ENCODE measurements at regions not wholly inside any gene's neighbourhood (a gene's known extent, or its start where the extent isn't known, plus 50 kb on each side); places are given as distances from the start of the nearest gene placed in this dataset.

DNA sequence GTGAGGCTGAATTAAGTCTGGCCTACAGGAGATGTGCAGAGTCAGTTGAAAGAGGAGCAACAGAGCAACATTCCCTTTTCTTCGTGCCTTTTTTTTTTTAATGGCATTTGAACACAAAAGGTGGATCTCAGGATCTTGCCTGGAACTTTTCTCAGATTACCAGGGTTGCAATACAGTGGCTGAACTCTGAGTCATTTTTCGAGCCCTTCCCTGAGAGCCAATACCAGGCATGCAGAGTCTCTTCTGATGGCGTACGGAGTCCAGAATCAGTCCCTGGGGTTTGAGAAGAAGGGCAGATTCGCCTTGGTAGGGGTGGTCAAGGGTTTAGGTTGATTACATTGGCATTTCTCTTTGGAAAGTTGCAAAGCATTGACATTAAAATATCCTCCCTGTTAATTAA is 271.5 kb downstream of the GAS1 start:
- TF ChIP-seq, protein P1, sequence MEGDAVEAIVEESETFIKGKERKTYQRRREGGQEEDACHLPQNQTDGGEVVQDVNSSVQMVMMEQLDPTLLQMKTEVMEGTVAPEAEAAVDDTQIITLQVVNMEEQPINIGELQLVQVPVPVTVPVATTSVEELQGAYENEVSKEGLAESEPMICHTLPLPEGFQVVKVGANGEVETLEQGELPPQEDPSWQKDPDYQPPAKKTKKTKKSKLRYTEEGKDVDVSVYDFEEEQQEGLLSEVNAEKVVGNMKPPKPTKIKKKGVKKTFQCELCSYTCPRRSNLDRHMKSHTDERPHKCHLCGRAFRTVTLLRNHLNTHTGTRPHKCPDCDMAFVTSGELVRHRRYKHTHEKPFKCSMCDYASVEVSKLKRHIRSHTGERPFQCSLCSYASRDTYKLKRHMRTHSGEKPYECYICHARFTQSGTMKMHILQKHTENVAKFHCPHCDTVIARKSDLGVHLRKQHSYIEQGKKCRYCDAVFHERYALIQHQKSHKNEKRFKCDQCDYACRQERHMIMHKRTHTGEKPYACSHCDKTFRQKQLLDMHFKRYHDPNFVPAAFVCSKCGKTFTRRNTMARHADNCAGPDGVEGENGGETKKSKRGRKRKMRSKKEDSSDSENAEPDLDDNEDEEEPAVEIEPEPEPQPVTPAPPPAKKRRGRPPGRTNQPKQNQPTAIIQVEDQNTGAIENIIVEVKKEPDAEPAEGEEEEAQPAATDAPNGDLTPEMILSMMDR (IDR thresholded peaks at IDR 0.05; ENCODE audit: borderline replicate concordance): no peak
- H3K4me3 ChIP-seq: no peak overlapping the region
- DNase-seq: no peak
- no peaks in the 10 kb centered on the region for H3K27me3 ChIP-seq (ENCODE audit: low read depth)
- intact Hi-C loops (cut with micrococcal nuclease): no loop called here
- no peak overlapping the region for H3K27ac ChIP-seq (replicated peaks)
- H3K4me1 ChIP-seq: peaks cover 5% of the 10 kb centered on the region
- peaks cover 9% of the 10 kb centered on the region for H3K9me3 ChIP-seq (replicated peaks)
- no peaks in the 10 kb centered on the region for H3K36me3 ChIP-seq

DNA sequence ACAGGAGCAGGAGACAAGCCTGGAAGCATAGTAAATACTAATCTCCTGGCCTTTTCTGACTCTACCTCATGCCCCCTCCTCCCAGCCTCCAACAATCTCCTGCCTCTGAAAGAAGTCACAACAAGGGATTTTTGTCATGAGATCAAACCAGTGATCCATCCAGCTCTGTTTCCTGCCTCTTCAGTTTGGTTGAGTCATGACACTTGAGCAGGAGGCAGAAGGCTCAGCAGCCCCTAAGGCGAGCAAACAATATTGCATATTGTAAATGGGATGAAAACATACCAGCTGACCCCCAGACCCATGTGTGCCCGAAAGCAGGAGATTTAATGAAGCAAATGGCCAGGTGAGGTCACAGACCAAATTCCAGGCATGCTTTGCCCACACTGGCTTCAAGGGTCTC is 272.8 kb downstream of the GAS1 start:
- TF ChIP-seq, protein P1 (IDR thresholded peaks at IDR 0.05; ENCODE audit: borderline replicate concordance): no peak
- Histone ChIP-seq H3K4me1 (peaks cover 5% of the 10 kb centered on the region), H3K27ac (replicated peaks) (no peak overlapping the region), H3K27me3 (ENCODE audit: low read depth) (no peaks in the 10 kb centered on the region), H3K4me3 (no peak overlapping the region), H3K9me3 (replicated peaks) (peaks cover 20% of the 10 kb centered on the region), H3K36me3 (no peaks in the 10 kb centered on the region)
- intact Hi-C loops (cut with micrococcal nuclease): no loop called here
- no peak for DNase-seq

DNA sequence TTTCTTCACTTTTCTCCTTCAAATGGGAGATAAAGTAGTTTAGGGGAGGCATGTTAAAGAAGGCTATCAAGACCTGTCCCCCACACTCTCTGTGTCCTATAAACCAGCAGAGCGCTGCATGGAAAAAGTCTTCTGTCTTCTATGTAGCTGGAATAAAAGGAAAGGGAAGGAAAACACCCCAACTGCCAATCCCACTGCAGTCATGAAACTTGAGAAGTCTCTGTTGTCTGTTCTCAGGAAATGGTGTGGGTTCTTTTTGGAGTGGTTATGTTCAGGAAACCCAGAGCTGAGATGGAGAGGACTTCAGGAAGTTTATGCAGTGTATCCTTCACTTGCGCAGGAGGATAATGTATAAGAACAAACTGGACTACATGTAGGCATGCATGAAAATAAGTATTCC is 274.3 kb downstream of the GAS1 start:
- Histone ChIP-seq H3K27me3 (ENCODE audit: low read depth) (no peaks in the 10 kb centered on the region), H3K4me1 (peaks cover 5% of the 10 kb centered on the region), H3K36me3 (no peaks in the 10 kb centered on the region), H3K4me3 (no peak overlapping the region), H3K27ac (replicated peaks) (no peak overlapping the region), H3K9me3 (replicated peaks) (peaks cover 20% of the 10 kb centered on the region)
- DNase-seq: no peak
- TF ChIP-seq, protein P1 (IDR thresholded peaks at IDR 0.05; ENCODE audit: borderline replicate concordance): no peak
- intact Hi-C loops (cut with micrococcal nuclease): no loop called here

DNA sequence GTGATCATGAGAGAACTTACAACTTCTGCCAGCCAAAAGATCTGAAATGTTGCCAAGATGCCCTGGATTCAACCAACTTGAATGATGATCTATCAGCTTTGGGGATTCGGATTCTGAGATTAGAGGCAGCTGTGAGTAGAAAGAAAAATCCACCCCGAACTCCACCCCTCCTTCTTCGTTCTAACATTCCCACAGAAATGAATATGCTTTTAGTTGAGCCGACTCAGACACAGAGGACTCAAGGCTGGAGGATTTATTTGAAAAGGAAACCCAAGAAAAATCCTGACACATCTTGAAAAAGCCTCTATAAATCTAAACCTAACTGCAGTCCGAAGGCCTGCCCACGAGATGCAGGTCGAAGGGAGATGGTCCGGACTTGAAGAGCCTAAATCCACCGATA is 275.0 kb downstream of the GAS1 start:
- Histone ChIP-seq H3K27ac (replicated peaks) (no peak overlapping the region), H3K9me3 (replicated peaks) (peaks cover 20% of the 10 kb centered on the region), H3K4me3 (no peak overlapping the region), H3K27me3 (ENCODE audit: low read depth) (no peaks in the 10 kb centered on the region), H3K36me3 (no peaks in the 10 kb centered on the region), H3K4me1 (peaks cover 5% of the 10 kb centered on the region)
- TF ChIP-seq, protein P1 (IDR thresholded peaks at IDR 0.05; ENCODE audit: borderline replicate concordance): no peak
- no peak for DNase-seq
- intact Hi-C loops (cut with micrococcal nuclease): no loop called here

DNA sequence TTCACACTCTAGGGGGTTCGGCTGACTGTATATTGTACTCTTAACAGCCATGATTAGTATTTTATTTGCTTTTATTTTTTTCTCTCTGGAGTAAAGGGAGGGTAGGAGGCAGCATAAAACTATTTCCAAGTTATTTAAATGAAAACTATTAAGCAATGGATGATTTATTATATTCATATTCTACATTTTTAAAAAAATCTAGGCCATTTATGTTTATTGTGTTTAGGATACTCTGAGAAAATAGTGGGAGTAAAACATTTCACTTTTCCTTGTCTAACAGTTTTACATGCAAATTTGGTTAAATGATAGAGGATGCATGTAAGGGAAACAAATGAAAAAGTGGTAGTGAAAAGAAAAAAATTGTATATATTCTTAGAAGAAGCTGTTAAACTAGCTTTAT is 276.3 kb downstream of the GAS1 start:
- Histone ChIP-seq H3K27ac (replicated peaks) (no peak overlapping the region), H3K4me3 (no peak overlapping the region), H3K36me3 (no peaks in the 10 kb centered on the region), H3K9me3 (replicated peaks) (peaks cover 20% of the 10 kb centered on the region), H3K4me1 (no peaks in the 10 kb centered on the region), H3K27me3 (ENCODE audit: low read depth) (peaks cover 3% of the 10 kb centered on the region)
- DNase-seq: no peak
- intact Hi-C loops (cut with micrococcal nuclease): no loop called here
- TF ChIP-seq, protein P1 (IDR thresholded peaks at IDR 0.05; ENCODE audit: borderline replicate concordance): no peak

DNA sequence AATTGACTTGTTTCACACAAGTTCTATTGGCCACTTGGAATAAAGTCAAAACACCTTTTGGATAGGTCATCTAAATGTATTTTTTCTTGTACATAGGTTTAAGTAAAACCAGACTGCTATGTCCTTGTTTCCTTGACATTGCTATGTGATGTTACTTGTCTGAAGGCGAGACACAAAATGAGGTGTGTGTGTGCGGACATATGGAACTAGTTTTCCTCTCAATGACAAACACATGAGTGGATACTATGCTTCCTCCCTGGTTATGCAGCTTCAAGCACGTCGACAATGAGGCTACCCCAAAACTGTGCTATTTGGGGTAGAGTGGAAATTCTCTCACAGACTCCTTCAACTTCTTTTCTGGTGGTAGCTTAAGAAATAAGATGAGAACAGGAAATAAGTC is 276.8 kb downstream of the GAS1 start:
- Histone ChIP-seq H3K9me3 (replicated peaks) (peaks cover 20% of the 10 kb centered on the region), H3K4me3 (no peak overlapping the region), H3K36me3 (no peaks in the 10 kb centered on the region), H3K27ac (replicated peaks) (no peak overlapping the region), H3K27me3 (ENCODE audit: low read depth) (peaks cover 3% of the 10 kb centered on the region), H3K4me1 (no peaks in the 10 kb centered on the region)
- TF ChIP-seq, protein P1 (IDR thresholded peaks at IDR 0.05; ENCODE audit: borderline replicate concordance): no peak
- intact Hi-C loops (cut with micrococcal nuclease): no loop called here
- no peak for DNase-seq
